H1 (cell line): ENCODE measurements at regions not wholly inside any gene's neighbourhood (a gene's known extent, or its start where the extent isn't known, plus 50 kb on each side); places are given as distances from the start of the nearest gene placed in this dataset.

Source experiments
- CREB1 ChIP-seq: IDR thresholded peaks from 2 replicates; pipeline ENCODE4 v1.6.1; 2012; ENCODE audit warnings: inconsistent platforms
- POLR2A ChIP-seq, 2 experiments: IDR thresholded peaks; 1 replicate in 1 of 2; 2 replicates in 1 of 2; pipeline ENCODE4 v1.6.1; 2011; ENCODE audit warnings: low read depth in 2 of 2, low read length in 2 of 2, mild to moderate bottlenecking in 2 of 2; ENCODE audit errors: control extremely low read depth in 1 of 2
- ZNF274 ChIP-seq: IDR thresholded peaks from 2 replicates; pipeline ENCODE4 v1.7.0; 2012; ENCODE audit warnings: low read length, borderline replicate concordance; ENCODE audit errors: extremely low read depth
- TF ChIP-seq, protein P1 (sequence below): IDR thresholded peaks from 2 replicates; pipeline ENCODE4 v1.6.1; 2011; ENCODE audit warnings: low read length, improper control_type of control experiment
- TF ChIP-seq, protein P2 (sequence below), 3 experiments: IDR thresholded peaks; 1 replicate in 2 of 3; 2 replicates in 1 of 3; pipeline versions ENCODE4 v1.5.1 to v1.6.1; 2011; ENCODE audit warnings: low read length in 3 of 3, mild to moderate bottlenecking in 3 of 3, inconsistent platforms in 2 of 3, low read depth in 1 of 3, moderate library complexity in 1 of 3; ENCODE audit not compliant: insufficient read depth in 1 of 3; ENCODE audit errors: control extremely low read depth in 1 of 3

DNA sequence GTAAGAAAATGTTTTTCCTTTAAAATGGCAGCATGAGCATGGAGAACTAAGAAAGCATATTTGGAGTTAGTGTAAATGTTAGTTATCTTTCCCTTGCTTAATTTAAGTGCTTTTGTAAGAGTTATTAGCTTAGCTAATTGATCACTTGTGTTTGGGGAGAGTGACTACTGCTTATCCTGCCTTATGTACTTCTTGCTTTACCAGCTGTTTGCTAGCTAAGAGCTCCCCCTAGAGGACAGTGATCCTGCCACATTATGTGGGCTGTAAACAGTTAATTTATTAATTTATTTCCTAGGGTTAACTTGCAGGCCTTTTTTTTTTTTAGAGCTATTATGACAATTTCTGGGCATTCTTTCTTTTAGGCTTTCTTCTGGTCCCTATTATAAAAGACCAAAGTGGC lies 435.8 kb downstream of the MAGEB5 start:
- TF ChIP-seq, protein P1, sequence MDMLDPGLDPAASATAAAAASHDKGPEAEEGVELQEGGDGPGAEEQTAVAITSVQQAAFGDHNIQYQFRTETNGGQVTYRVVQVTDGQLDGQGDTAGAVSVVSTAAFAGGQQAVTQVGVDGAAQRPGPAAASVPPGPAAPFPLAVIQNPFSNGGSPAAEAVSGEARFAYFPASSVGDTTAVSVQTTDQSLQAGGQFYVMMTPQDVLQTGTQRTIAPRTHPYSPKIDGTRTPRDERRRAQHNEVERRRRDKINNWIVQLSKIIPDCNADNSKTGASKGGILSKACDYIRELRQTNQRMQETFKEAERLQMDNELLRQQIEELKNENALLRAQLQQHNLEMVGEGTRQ, result no peak
- no peak for TF ChIP-seq POLR2A (IDR thresholded peaks at IDR 0.05; ENCODE audit: control extremely low read depth in 1 of 2, low read depth in 2 of 2, low read length in 2 of 2)
- TF ChIP-seq ZNF274, result no peak
- TF ChIP-seq, protein P2, sequence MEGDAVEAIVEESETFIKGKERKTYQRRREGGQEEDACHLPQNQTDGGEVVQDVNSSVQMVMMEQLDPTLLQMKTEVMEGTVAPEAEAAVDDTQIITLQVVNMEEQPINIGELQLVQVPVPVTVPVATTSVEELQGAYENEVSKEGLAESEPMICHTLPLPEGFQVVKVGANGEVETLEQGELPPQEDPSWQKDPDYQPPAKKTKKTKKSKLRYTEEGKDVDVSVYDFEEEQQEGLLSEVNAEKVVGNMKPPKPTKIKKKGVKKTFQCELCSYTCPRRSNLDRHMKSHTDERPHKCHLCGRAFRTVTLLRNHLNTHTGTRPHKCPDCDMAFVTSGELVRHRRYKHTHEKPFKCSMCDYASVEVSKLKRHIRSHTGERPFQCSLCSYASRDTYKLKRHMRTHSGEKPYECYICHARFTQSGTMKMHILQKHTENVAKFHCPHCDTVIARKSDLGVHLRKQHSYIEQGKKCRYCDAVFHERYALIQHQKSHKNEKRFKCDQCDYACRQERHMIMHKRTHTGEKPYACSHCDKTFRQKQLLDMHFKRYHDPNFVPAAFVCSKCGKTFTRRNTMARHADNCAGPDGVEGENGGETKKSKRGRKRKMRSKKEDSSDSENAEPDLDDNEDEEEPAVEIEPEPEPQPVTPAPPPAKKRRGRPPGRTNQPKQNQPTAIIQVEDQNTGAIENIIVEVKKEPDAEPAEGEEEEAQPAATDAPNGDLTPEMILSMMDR (IDR thresholded peaks at IDR 0.05; ENCODE audit: control extremely low read depth in 1 of 3, insufficient read depth in 1 of 3, low read depth in 1 of 3, low read length in 3 of 3), result no peak
- TF ChIP-seq CREB1, result no peak
